ENCODE measurements at regions not wholly inside any gene's neighbourhood (a gene's known extent, or its start where the extent isn't known, plus 50 kb on each side); places are given as distances from the start of the nearest gene placed in this dataset.
"Not testable (repeated sequence)": the region's sequence is repeated elsewhere in the genome, so short reads cannot be mapped to it uniquely, and the experiment has no call there.

GRCh38 chr2:160753331-160753654 lies 259.7 kb upstream of the RBMS1 start:
- no peak for DNase-seq
- intact Hi-C loops (cut with DNase I) = no loop called here

GRCh38 chr2:160753960-160754359 lies 260.4 kb upstream of the RBMS1 start:
- intact Hi-C loops (cut with DNase I) = no loop called here
- no peak for DNase-seq

GRCh38 chr2:160756481-160756880 lies 262.9 kb upstream of the RBMS1 start:
- no peak for DNase-seq
- intact Hi-C loops (cut with DNase I) = no loop called here

- DNase-seq = peak in 3 of 10 donors; percentile 37 to 71 (median 53)
- intact Hi-C loops (cut with DNase I) = not testable (repeated sequence)
Observed at GRCh38 chr2:160762493-160763128, 269.0 kb upstream of the RBMS1 start.

- DNase-seq = no peak
Observed at GRCh38 chr2:160783474-160783873, 289.9 kb upstream of the RBMS1 start.

GRCh38 chr2:160784034-160784433 lies 290.4 kb upstream of the RBMS1 start:
- no peak for DNase-seq
- intact Hi-C loops (cut with DNase I) = no loop called here

More at GRCh38 chr2:160783474-160783873, 289.9 kb upstream of the RBMS1 start:
- intact Hi-C loops (cut with DNase I) = no loop called here

GRCh38 chr2:160790738-160791137 lies 297.1 kb upstream of the RBMS1 start:
- intact Hi-C loops (cut with DNase I) = no loop called here
- no peak for DNase-seq

GRCh38 chr2:160791884-160792283 lies 298.3 kb upstream of the RBMS1 start:
- intact Hi-C loops (cut with DNase I) = no loop called here
- DNase-seq = no peak

GRCh38 chr2:160792837-160793236 lies 299.2 kb upstream of the RBMS1 start:
- intact Hi-C loops (cut with DNase I) = no loop called here
- DNase-seq = no peak

- no peak for DNase-seq
- intact Hi-C loops (cut with DNase I) = no loop called here
Observed at GRCh38 chr2:160794926-160795325, 301.3 kb upstream of the RBMS1 start.

- intact Hi-C loops (cut with DNase I) = no loop called here
- DNase-seq = no peak
Observed at GRCh38 chr2:160803881-160804280, 310.3 kb upstream of the RBMS1 start.

- intact Hi-C loops (cut with DNase I) = no loop called here
- DNase-seq = no peak
Observed at GRCh38 chr2:160810406-160810805, 316.8 kb upstream of the RBMS1 start.

- intact Hi-C loops (cut with DNase I) = no loop called here
- DNase-seq = no peak
Observed at GRCh38 chr2:160812830-160813505, 319.4 kb upstream of the RBMS1 start.

GRCh38 chr2:160813506-160813858 lies 319.9 kb upstream of the RBMS1 start:
- no peak for DNase-seq
- intact Hi-C loops (cut with DNase I) = no loop called here

- DNase-seq = no peak
- intact Hi-C loops (cut with DNase I) = no loop called here
Observed at GRCh38 chr2:160816916-160817499, 323.4 kb upstream of the RBMS1 start.

- no peak for DNase-seq
- intact Hi-C loops (cut with DNase I) = no loop called here
Observed at GRCh38 chr2:160820691-160821090, 327.1 kb upstream of the RBMS1 start.

- intact Hi-C loops (cut with DNase I) = no loop called here
- DNase-seq = no peak
Observed at GRCh38 chr2:160822006-160822405, 328.4 kb upstream of the RBMS1 start.

- no peak for DNase-seq
Observed at GRCh38 chr2:160825433-160825832, 331.8 kb upstream of the RBMS1 start.

GRCh38 chr2:160826496-160826895 lies 332.9 kb upstream of the RBMS1 start:
- intact Hi-C loops (cut with DNase I) = no loop called here
- no peak for DNase-seq

More at GRCh38 chr2:160825433-160825832, 331.8 kb upstream of the RBMS1 start:
- intact Hi-C loops (cut with DNase I) = no loop called here

- intact Hi-C loops (cut with DNase I) = no loop called here
- DNase-seq = no peak
Observed at GRCh38 chr2:160828076-160828475, 332.2 kb upstream of the TANK start.

GRCh38 chr2:160832381-160832780 lies 327.8 kb upstream of the TANK start:
- intact Hi-C loops (cut with DNase I) = not testable (repeated sequence)

GRCh38 chr2:160835166-160835565 lies 325.1 kb upstream of the TANK start:
- DNase-seq = no peak
- intact Hi-C loops (cut with DNase I) = no loop called here

More at GRCh38 chr2:160832381-160832780, 327.8 kb upstream of the TANK start:
- DNase-seq = not testable (repeated sequence)

Data from posterior cingulate gyrus (tissue), 11 donors.